Keratinocyte (primary cell): ENCODE measurements at regions not wholly inside any gene's neighbourhood (a gene's known extent, or its start where the extent isn't known, plus 50 kb on each side); places are given as distances from the start of the nearest gene placed in this dataset.

Experiments used
- DNase-seq: peaks from one replicate; pipeline ENCODE4 v3.0.0-alpha.2; 2011; ENCODE audit warnings: low read depth, missing footprints, low spot score
- FAIRE-seq: peaks from 2 replicates; lab custom pipeline; 2011; peaks lifted over from hg19 to GRCh38; lab: Jason Lieb, UNC
- H2AFZ ChIP-seq: 2 replicates; pipeline ENCODE4 v1.6.0; 2012; ENCODE audit warnings: low read length, control low read depth, inconsistent platforms; ENCODE audit not compliant: control insufficient read depth
- H3K27ac ChIP-seq: 2 replicates; pipeline ENCODE4 v1.5.1; 2011; ENCODE audit warnings: low read length; ENCODE audit not compliant: control insufficient read depth, insufficient read depth
- H3K27me3 ChIP-seq: 3 replicates; pipeline ENCODE4 v1.6.0; 2011; ENCODE audit warnings: low read length; ENCODE audit not compliant: control insufficient read depth, insufficient read depth; ENCODE audit errors: extremely low read depth
- H3K36me3 ChIP-seq, 2 experiments: 2 replicates in 1 of 2; 3 replicates in 1 of 2; pipeline ENCODE4 v1.5.1; 2011; ENCODE audit warnings: low read length in 2 of 2, mild to moderate bottlenecking in 1 of 2; ENCODE audit not compliant: control insufficient read depth in 2 of 2, insufficient read depth in 2 of 2; ENCODE audit errors: extremely low read depth in 1 of 2
- H3K4me1 ChIP-seq: 3 replicates; pipeline ENCODE4 v1.5.1; 2011; ENCODE audit warnings: low read length; ENCODE audit not compliant: control insufficient read depth, insufficient read depth; ENCODE audit errors: extremely low read depth
- H3K4me2 ChIP-seq: 3 replicates; pipeline ENCODE4 v1.6.0; 2011; ENCODE audit warnings: low read depth, low read length; ENCODE audit not compliant: control insufficient read depth, insufficient read depth; ENCODE audit errors: extremely low read depth
- H3K4me3 ChIP-seq, 3 experiments: fragments of 200-600 bp in 1 of 3; sonication (generic) in 1 of 3; 2 replicates in 2 of 3; 3 replicates in 1 of 3; pipeline ENCODE4 v1.5.1; 2011 to 2016; ENCODE audit warnings: low read length in 3 of 3, mild to moderate bottlenecking in 3 of 3, control low read depth in 2 of 3, inconsistent platforms in 1 of 3, low read depth in 1 of 3, mixed read lengths in 1 of 3, mixed run types in 1 of 3, moderate library complexity in 1 of 3; ENCODE audit not compliant: control insufficient read depth in 2 of 3, insufficient read depth in 2 of 3; ENCODE audit errors: extremely low read depth in 1 of 3
- H3K79me2 ChIP-seq: 2 replicates; pipeline ENCODE4 v1.6.0; 2012; ENCODE audit warnings: low read length; ENCODE audit not compliant: control insufficient read depth, insufficient read depth
- H3K9ac ChIP-seq: 3 replicates; pipeline ENCODE4 v1.6.0; 2011; ENCODE audit warnings: low read length; ENCODE audit not compliant: control insufficient read depth, insufficient read depth; ENCODE audit errors: extremely low read depth
- H3K9me1 ChIP-seq: 3 replicates; pipeline ENCODE4 v1.6.0; 2011; ENCODE audit warnings: low read length; ENCODE audit not compliant: control insufficient read depth, insufficient read depth; ENCODE audit errors: extremely low read depth
- H3K9me3 ChIP-seq: 2 replicates; pipeline ENCODE4 v1.5.1; 2012; ENCODE audit warnings: low read depth, low read length; ENCODE audit not compliant: control insufficient read depth
- H4K20me1 ChIP-seq: 3 replicates; pipeline ENCODE4 v1.6.0; 2011; ENCODE audit warnings: low read length; ENCODE audit not compliant: control insufficient read depth, insufficient read depth; ENCODE audit errors: extremely low read depth
- EZH2 ChIP-seq: IDR thresholded peaks from one replicate; pipeline ENCODE4 v1.6.1; 2012; ENCODE audit warnings: inconsistent platforms, mild to moderate bottlenecking, low read length, moderate library complexity
- dilution Hi-C: fragments of 300-500 bp; cut with MboI; formaldehyde crosslinking; loops from one replicate; pipeline ENCODE4 v1.7.0; 2020; ENCODE audit warnings: low sequenced_read_pairs; ENCODE audit not compliant: extremely low pct_ligation_motif_present
- TF ChIP-seq, protein P1 (sequence below), 3 experiments: IDR thresholded peaks in 1 of 3; conservative IDR thresholded peaks in 1 of 3; optimal IDR thresholded peaks in 1 of 3; 2 replicates in 2 of 3; 3 replicates in 1 of 3; pipeline versions ENCODE3 to v1.5.1; 2011; ENCODE audit warnings: low read length in 3 of 3, mild to moderate bottlenecking in 3 of 3, moderate library complexity in 2 of 3, control low read depth in 1 of 3, inconsistent platforms in 1 of 3; ENCODE audit not compliant: insufficient read depth in 2 of 3; ENCODE audit errors: extremely low read depth in 1 of 3

DNA sequence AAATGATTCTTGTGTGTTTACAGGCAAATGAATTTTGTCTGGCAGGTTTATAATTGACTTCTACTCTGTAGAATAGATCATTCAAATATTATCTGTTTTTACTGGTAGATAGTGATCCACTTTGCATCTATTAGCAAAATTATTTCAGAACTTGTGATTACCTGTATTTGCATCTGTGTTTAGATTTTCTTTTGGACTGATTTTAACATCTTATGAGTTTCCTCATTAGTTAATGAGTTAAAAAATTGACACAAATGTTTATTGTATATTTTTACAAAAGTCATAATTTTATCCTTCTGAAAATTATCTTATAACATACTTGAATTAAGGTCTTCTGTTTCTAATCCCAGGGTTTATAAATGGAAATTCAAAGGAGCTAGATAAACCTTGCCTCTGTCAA, 132.0 kb upstream of the KCNJ16 start:
- TF ChIP-seq, protein P1, sequence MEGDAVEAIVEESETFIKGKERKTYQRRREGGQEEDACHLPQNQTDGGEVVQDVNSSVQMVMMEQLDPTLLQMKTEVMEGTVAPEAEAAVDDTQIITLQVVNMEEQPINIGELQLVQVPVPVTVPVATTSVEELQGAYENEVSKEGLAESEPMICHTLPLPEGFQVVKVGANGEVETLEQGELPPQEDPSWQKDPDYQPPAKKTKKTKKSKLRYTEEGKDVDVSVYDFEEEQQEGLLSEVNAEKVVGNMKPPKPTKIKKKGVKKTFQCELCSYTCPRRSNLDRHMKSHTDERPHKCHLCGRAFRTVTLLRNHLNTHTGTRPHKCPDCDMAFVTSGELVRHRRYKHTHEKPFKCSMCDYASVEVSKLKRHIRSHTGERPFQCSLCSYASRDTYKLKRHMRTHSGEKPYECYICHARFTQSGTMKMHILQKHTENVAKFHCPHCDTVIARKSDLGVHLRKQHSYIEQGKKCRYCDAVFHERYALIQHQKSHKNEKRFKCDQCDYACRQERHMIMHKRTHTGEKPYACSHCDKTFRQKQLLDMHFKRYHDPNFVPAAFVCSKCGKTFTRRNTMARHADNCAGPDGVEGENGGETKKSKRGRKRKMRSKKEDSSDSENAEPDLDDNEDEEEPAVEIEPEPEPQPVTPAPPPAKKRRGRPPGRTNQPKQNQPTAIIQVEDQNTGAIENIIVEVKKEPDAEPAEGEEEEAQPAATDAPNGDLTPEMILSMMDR (optimal IDR thresholded peaks at IDR 0.05 in 1 of 3, IDR thresholded peaks at IDR 0.05 in 1 of 3, conservative IDR thresholded peaks at IDR 0.05 in 1 of 3; ENCODE audit: extremely low read depth in 1 of 3, insufficient read depth in 2 of 3, low read length in 3 of 3) = no peak
- TF ChIP-seq EZH2 = no peak
- Histone ChIP-seq H2AFZ (no peak overlapping the region), H3K4me3 (no peak overlapping the region), H4K20me1 (no peaks in the 10 kb centered on the region), H3K4me1 (no peaks in the 10 kb centered on the region), H3K27me3 (no peaks in the 10 kb centered on the region), H3K4me2 (no peak overlapping the region), H3K9ac (no peak overlapping the region), H3K9me3 (no peaks in the 10 kb centered on the region), H3K27ac (no peak overlapping the region), H3K9me1 (no peaks in the 10 kb centered on the region), H3K36me3 (no peaks in the 10 kb centered on the region), H3K79me2 (no peaks in the 10 kb centered on the region)
- FAIRE-seq = no peak
- dilution Hi-C loops = no loop called here
- no peak for DNase-seq

DNA sequence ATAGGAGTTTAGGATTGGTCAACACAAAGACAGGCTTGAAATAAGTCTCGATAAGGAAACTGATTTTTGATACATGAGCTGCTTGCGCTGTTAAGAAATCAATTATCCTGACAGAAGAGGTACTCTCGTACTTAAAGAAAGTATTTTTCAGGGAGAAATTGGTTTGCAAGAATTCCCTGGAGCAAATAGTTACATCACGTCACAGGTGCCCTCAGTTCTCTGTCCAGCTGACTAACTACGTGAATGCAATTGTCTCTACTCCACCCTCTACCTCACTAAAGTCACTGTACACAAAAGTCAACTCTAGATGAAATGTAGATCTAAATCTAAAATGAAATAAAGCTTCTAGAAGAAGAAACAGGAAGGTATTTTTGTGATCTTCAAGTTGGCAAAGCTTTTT, 130.6 kb upstream of the KCNJ16 start:
- no peaks in the 10 kb centered on the region for H4K20me1 ChIP-seq
- no peak overlapping the region for H3K9ac ChIP-seq
- FAIRE-seq = no peak
- no peak overlapping the region for H2AFZ ChIP-seq
- H3K36me3 ChIP-seq = no peaks in the 10 kb centered on the region
- H3K4me2 ChIP-seq = no peak overlapping the region
- H3K27me3 ChIP-seq = no peaks in the 10 kb centered on the region
- TF ChIP-seq EZH2 = no peak
- TF ChIP-seq, protein P1 (optimal IDR thresholded peaks at IDR 0.05 in 1 of 3, IDR thresholded peaks at IDR 0.05 in 1 of 3, conservative IDR thresholded peaks at IDR 0.05 in 1 of 3; ENCODE audit: extremely low read depth in 1 of 3, insufficient read depth in 2 of 3, low read length in 3 of 3) = no peak
- H3K9me3 ChIP-seq = no peaks in the 10 kb centered on the region
- H3K9me1 ChIP-seq = no peaks in the 10 kb centered on the region
- no peak overlapping the region for H3K27ac ChIP-seq
- DNase-seq = no peak
- H3K4me3 ChIP-seq = no peak overlapping the region
- dilution Hi-C loops = no loop called here
- H3K79me2 ChIP-seq = no peaks in the 10 kb centered on the region
- H3K4me1 ChIP-seq = no peaks in the 10 kb centered on the region
